ENCODE measurements at regions not wholly inside any gene's neighbourhood (a gene's known extent, or its start where the extent isn't known, plus 50 kb on each side); places are given as distances from the start of the nearest gene placed in this dataset.

- Histone ChIP-seq H3K9me3 (ENCODE audit: low read depth) (no peaks in the 10 kb centered on the region), H3K27me3 (replicated peaks; ENCODE audit: insufficient read depth) (no peaks in the 10 kb centered on the region), H3K9ac (no peak overlapping the region), H3K4me1 (ENCODE audit: insufficient read depth) (peaks cover 19% of the 10 kb centered on the region; the same call in 1 of the 2 replicates), H3K9me2 (ENCODE audit: insufficient read depth) (no peaks in the 10 kb centered on the region), H2AFZ (no peak overlapping the region), H3K79me2 (ENCODE audit: insufficient read depth) (no peaks in the 10 kb centered on the region), H4K20me1 (ENCODE audit: insufficient read depth) (no peaks in the 10 kb centered on the region), H3K4me3 (no peak overlapping the region), H3K36me3 (ENCODE audit: low read depth) (no peaks in the 10 kb centered on the region), H3F3A (ENCODE audit: insufficient read depth) (no peaks in the 10 kb centered on the region), H3K4me2 (ENCODE audit: unreplicated experiment) (no peak overlapping the region), H3K27ac (no peak overlapping the region)
- no peak for TF ChIP-seq EZH2phosphoT487 (IDR thresholded peaks at IDR 0.05; ENCODE audit: insufficient read depth, low read depth)
- WGBS, 2 experiments (ENCODE audit: low coverage in 1 of 2, low lambda C conversion rate in 2 of 2, missing lambda C conversion rate in 2 of 2), result 69 to 73% methylated on average over 5 of the region's 5 CpGs
- in situ Hi-C loops (cut with MboI), result no loop called here
- DNase-seq, result peak; percentile 47
Measured at GRCh38 chr11:28619846-28620540, 511.8 kb downstream of the METTL15 start.

GRCh38 chr11:28618416-28618815 is 510.2 kb downstream of the METTL15 start:
- WGBS, 2 experiments (ENCODE audit: low coverage in 1 of 2, low lambda C conversion rate in 2 of 2, missing lambda C conversion rate in 2 of 2), result 84 to 91% methylated on average over 2 of the region's 2 CpGs
- Histone ChIP-seq H2AFZ (no peak overlapping the region), H3K4me3 (no peak overlapping the region), H3F3A (ENCODE audit: insufficient read depth) (no peaks in the 10 kb centered on the region), H3K9me2 (ENCODE audit: insufficient read depth) (no peaks in the 10 kb centered on the region), H3K4me1 (ENCODE audit: insufficient read depth) (peaks cover 19% of the 10 kb centered on the region; the same call in 1 of the 2 replicates), H3K79me2 (ENCODE audit: insufficient read depth) (no peaks in the 10 kb centered on the region), H3K27me3 (replicated peaks; ENCODE audit: insufficient read depth) (no peaks in the 10 kb centered on the region), H3K4me2 (ENCODE audit: unreplicated experiment) (no peak overlapping the region), H3K9me3 (ENCODE audit: low read depth) (no peaks in the 10 kb centered on the region), H4K20me1 (ENCODE audit: insufficient read depth) (no peaks in the 10 kb centered on the region), H3K36me3 (ENCODE audit: low read depth) (no peaks in the 10 kb centered on the region), H3K9ac (no peak overlapping the region), H3K27ac (no peak overlapping the region)
- in situ Hi-C loops (cut with MboI), result no loop called here
- DNase-seq, result peak; percentile 22
- no peak for TF ChIP-seq EZH2phosphoT487 (IDR thresholded peaks at IDR 0.05; ENCODE audit: insufficient read depth, low read depth)

- 53 to 61% methylated on average over 5 of the region's 5 CpGs for WGBS, 2 experiments (ENCODE audit: low coverage in 1 of 2, low lambda C conversion rate in 2 of 2, missing lambda C conversion rate in 2 of 2)
- H3K4me1 ChIP-seq (ENCODE audit: insufficient read depth), result peaks cover 19% of the 10 kb centered on the region; the same call in 1 of the 2 replicates
- no peak for DNase-seq
- no peaks in the 10 kb centered on the region for H4K20me1 ChIP-seq (ENCODE audit: insufficient read depth)
- no peak overlapping the region for H3K27ac ChIP-seq
- H2AFZ ChIP-seq, result no peak overlapping the region
- in situ Hi-C loops (cut with MboI), result no loop called here
- H3K9ac ChIP-seq, result no peak overlapping the region
- H3K36me3 ChIP-seq (ENCODE audit: low read depth), result no peaks in the 10 kb centered on the region
- H3K79me2 ChIP-seq (ENCODE audit: insufficient read depth), result no peaks in the 10 kb centered on the region
- H3K4me3 ChIP-seq, result no peak overlapping the region
- H3K9me2 ChIP-seq (ENCODE audit: insufficient read depth), result no peaks in the 10 kb centered on the region
- H3K27me3 ChIP-seq (replicated peaks; ENCODE audit: insufficient read depth), result no peaks in the 10 kb centered on the region
- no peak for TF ChIP-seq EZH2phosphoT487 (IDR thresholded peaks at IDR 0.05; ENCODE audit: insufficient read depth, low read depth)
- no peak for TF ChIP-seq EZH2 (IDR thresholded peaks at IDR 0.05; ENCODE audit: insufficient read depth, poor library complexity, severe bottlenecking)
- H3K4me2 ChIP-seq (ENCODE audit: unreplicated experiment), result no peak overlapping the region
- H3F3A ChIP-seq (ENCODE audit: insufficient read depth), result no peaks in the 10 kb centered on the region
- no peaks in the 10 kb centered on the region for H3K9me3 ChIP-seq (ENCODE audit: low read depth)
Measured at GRCh38 chr11:28616160-28616965, 508.2 kb downstream of the METTL15 start.

- TF ChIP-seq EZH2phosphoT487 (IDR thresholded peaks at IDR 0.05; ENCODE audit: insufficient read depth, low read depth), result no peak
- no peak for TF ChIP-seq EZH2 (IDR thresholded peaks at IDR 0.05; ENCODE audit: insufficient read depth, poor library complexity, severe bottlenecking)
- WGBS, 2 experiments (ENCODE audit: low coverage in 1 of 2, low lambda C conversion rate in 2 of 2, missing lambda C conversion rate in 2 of 2), result 49 to 55% methylated on average over 2 of the region's 2 CpGs
- DNase-seq, result no peak
Measured at GRCh38 chr11:28615542-28615941, 507.4 kb downstream of the METTL15 start.

More at GRCh38 chr11:28615542-28615941, 507.4 kb downstream of the METTL15 start:
- H3F3A ChIP-seq (ENCODE audit: insufficient read depth), result no peaks in the 10 kb centered on the region
- in situ Hi-C loops (cut with MboI), result no loop called here
- H3K36me3 ChIP-seq (ENCODE audit: low read depth), result no peaks in the 10 kb centered on the region
- H3K4me3 ChIP-seq, result no peak overlapping the region
- H3K9ac ChIP-seq, result no peak overlapping the region
- no peak overlapping the region for H2AFZ ChIP-seq
- no peaks in the 10 kb centered on the region for H4K20me1 ChIP-seq (ENCODE audit: insufficient read depth)
- no peaks in the 10 kb centered on the region for H3K79me2 ChIP-seq (ENCODE audit: insufficient read depth)
- peaks cover 16% of the 10 kb centered on the region; the same call in 1 of the 2 replicates for H3K4me1 ChIP-seq (ENCODE audit: insufficient read depth)
- no peaks in the 10 kb centered on the region for H3K9me3 ChIP-seq (ENCODE audit: low read depth)
- no peak overlapping the region for H3K27ac ChIP-seq
- H3K9me2 ChIP-seq (ENCODE audit: insufficient read depth), result no peaks in the 10 kb centered on the region
- no peak overlapping the region for H3K4me2 ChIP-seq (ENCODE audit: unreplicated experiment)
- H3K27me3 ChIP-seq (replicated peaks; ENCODE audit: insufficient read depth), result no peaks in the 10 kb centered on the region
